DND-41 (cell line): ENCODE measurements at regions not wholly inside any gene's neighbourhood (a gene's known extent, or its start where the extent isn't known, plus 50 kb on each side); places are given as distances from the start of the nearest gene placed in this dataset.

Experiments
- EZH2 ChIP-seq: IDR thresholded peaks from 3 replicates; pipeline ENCODE4 v1.6.1; 2012; ENCODE audit warnings: borderline replicate concordance, low read depth, mild to moderate bottlenecking, moderate library complexity, low read length, inconsistent platforms; ENCODE audit not compliant: severe bottlenecking
- TF ChIP-seq, protein P1 (sequence below): IDR thresholded peaks from 2 replicates; pipeline ENCODE4 v1.5.1; 2012; ENCODE audit warnings: borderline replicate concordance, low read length, moderate library complexity, mild to moderate bottlenecking; ENCODE audit not compliant: poor library complexity, severe bottlenecking; ENCODE audit errors: extremely low read depth

- no peak for TF ChIP-seq EZH2
- TF ChIP-seq, protein P1, sequence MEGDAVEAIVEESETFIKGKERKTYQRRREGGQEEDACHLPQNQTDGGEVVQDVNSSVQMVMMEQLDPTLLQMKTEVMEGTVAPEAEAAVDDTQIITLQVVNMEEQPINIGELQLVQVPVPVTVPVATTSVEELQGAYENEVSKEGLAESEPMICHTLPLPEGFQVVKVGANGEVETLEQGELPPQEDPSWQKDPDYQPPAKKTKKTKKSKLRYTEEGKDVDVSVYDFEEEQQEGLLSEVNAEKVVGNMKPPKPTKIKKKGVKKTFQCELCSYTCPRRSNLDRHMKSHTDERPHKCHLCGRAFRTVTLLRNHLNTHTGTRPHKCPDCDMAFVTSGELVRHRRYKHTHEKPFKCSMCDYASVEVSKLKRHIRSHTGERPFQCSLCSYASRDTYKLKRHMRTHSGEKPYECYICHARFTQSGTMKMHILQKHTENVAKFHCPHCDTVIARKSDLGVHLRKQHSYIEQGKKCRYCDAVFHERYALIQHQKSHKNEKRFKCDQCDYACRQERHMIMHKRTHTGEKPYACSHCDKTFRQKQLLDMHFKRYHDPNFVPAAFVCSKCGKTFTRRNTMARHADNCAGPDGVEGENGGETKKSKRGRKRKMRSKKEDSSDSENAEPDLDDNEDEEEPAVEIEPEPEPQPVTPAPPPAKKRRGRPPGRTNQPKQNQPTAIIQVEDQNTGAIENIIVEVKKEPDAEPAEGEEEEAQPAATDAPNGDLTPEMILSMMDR: no peak
These were observed 894.1 kb downstream of the SLC4A3 start for GRCh38 chr2:220521551-220521950.
